Uterus (tissue), 3 donors: ENCODE measurements at regions not wholly inside any gene's neighbourhood (a gene's known extent, or its start where the extent isn't known, plus 50 kb on each side); places are given as distances from the start of the nearest gene placed in this dataset.

Experiments used
- DNase-seq, 2 donors: peaks; one replicate each; pipeline ENCODE4 v3.0.0-alpha.2; 2019 to 2020
- H3K27ac ChIP-seq, 2 donors: fragments of 200-600 bp; sonication (generic); 1 replicate in 1 of 2; 2 replicates in 1 of 2; pipeline ENCODE4 v1.5.1; 2016 to 2018
- H3K27me3 ChIP-seq, 2 donors: fragments of 200-600 bp; sonication (generic); one replicate each; pipeline ENCODE4 v1.5.1; 2018 to 2019; ENCODE audit warnings: control low read depth in 1 of 2
- H3K36me3 ChIP-seq, 2 donors: fragments of 200-600 bp; sonication (generic); one replicate each; pipeline ENCODE4 v1.5.1; 2019; ENCODE audit warnings: control low read depth in 1 of 2
- H3K4me1 ChIP-seq, 2 donors: fragments of 200-600 bp; sonication (generic); one replicate each; pipeline ENCODE4 v1.5.1; 2018 to 2019; ENCODE audit warnings: control low read depth in 1 of 2
- H3K4me3 ChIP-seq, 2 donors: fragments of 200-600 bp; sonication (generic); 1 replicate in 1 of 2; 2 replicates in 1 of 2; pipeline ENCODE4 v1.5.1; 2018 to 2019; ENCODE audit warnings: mild to moderate bottlenecking in 1 of 2
- H3K9me3 ChIP-seq, 2 donors: fragments of 200-600 bp; sonication (generic); one replicate each; pipeline ENCODE4 v1.5.1; 2019; ENCODE audit warnings: control low read depth in 1 of 2
- CTCF ChIP-seq, 4 experiments: fragments of 200-600 bp in 2 of 4; fragments of 450-650 bp in 2 of 4; sonication (generic) in 2 of 4; IDR thresholded peaks; one replicate each; pipeline ENCODE4 v1.5.1; 2016 to 2019; ENCODE audit warnings: antibody characterized with exemption in 4 of 4, mild to moderate bottlenecking in 2 of 4, moderate library complexity in 1 of 4
- POLR2A ChIP-seq, 2 donors: fragments of 450-650 bp; IDR thresholded peaks; one replicate each; pipeline ENCODE4 v1.6.1; 2016; ENCODE audit warnings: antibody characterized with exemption in 2 of 2, mild to moderate bottlenecking in 1 of 2, moderate library complexity in 1 of 2
- intact Hi-C: fragments of 100-400 bp; cut with DNase I; formaldehyde crosslinking; loops from one replicate; pipeline ENCODE4 v1.15.1; 2023; ENCODE audit warnings: low total_unique reads
- donor health status: DM: yes; HTN: yes; CAD: no.

- no peaks in the 10 kb centered on the region for H3K27me3 ChIP-seq
- no peak for DNase-seq
- no peak for TF ChIP-seq CTCF (IDR thresholded peaks at IDR 0.05)
- TF ChIP-seq POLR2A (IDR thresholded peaks at IDR 0.05), result no peak
- intact Hi-C loops, result no loop called here
- no peaks in the 10 kb centered on the region for H3K9me3 ChIP-seq
- H3K4me1 ChIP-seq, result no peaks in the 10 kb centered on the region
- H3K36me3 ChIP-seq, result no peaks in the 10 kb centered on the region
- no peak overlapping the region for H3K4me3 ChIP-seq
- peak overlapping the region in 1 of 2 donors; percentile 19 for H3K27ac ChIP-seq
Observed at GRCh38 chr20:24117383-24117782, 128.8 kb upstream of the GGTLC1 start.

GRCh38 chr20:24116611-24117010, 128.0 kb upstream of the GGTLC1 start:
- H3K27ac ChIP-seq, result no peak overlapping the region
- H3K36me3 ChIP-seq, result no peaks in the 10 kb centered on the region
- no peaks in the 10 kb centered on the region for H3K9me3 ChIP-seq
- no peak for DNase-seq
- no peaks in the 10 kb centered on the region for H3K4me1 ChIP-seq
- no peaks in the 10 kb centered on the region for H3K27me3 ChIP-seq
- TF ChIP-seq CTCF (IDR thresholded peaks at IDR 0.05), result no peak
- no peak for TF ChIP-seq POLR2A (IDR thresholded peaks at IDR 0.05)
- H3K4me3 ChIP-seq, result no peak overlapping the region
- intact Hi-C loops, result no loop called here

- no peaks in the 10 kb centered on the region for H3K9me3 ChIP-seq
- no peak for DNase-seq
- H3K27me3 ChIP-seq, result no peaks in the 10 kb centered on the region
- no peak overlapping the region for H3K27ac ChIP-seq
- intact Hi-C loops, result no loop called here
- TF ChIP-seq CTCF (IDR thresholded peaks at IDR 0.05), result no peak
- TF ChIP-seq POLR2A (IDR thresholded peaks at IDR 0.05), result no peak
- no peaks in the 10 kb centered on the region for H3K4me1 ChIP-seq
- no peak overlapping the region for H3K4me3 ChIP-seq
- no peaks in the 10 kb centered on the region for H3K36me3 ChIP-seq
Observed at GRCh38 chr20:24112360-24112759, 123.8 kb upstream of the GGTLC1 start.

GRCh38 chr20:24111858-24112257, 123.3 kb upstream of the GGTLC1 start:
- Histone ChIP-seq H3K27me3 (no peaks in the 10 kb centered on the region), H3K36me3 (no peaks in the 10 kb centered on the region), H3K4me3 (no peak overlapping the region), H3K27ac (no peak overlapping the region), H3K4me1 (no peaks in the 10 kb centered on the region), H3K9me3 (no peaks in the 10 kb centered on the region)
- no peak for DNase-seq
- TF ChIP-seq CTCF (IDR thresholded peaks at IDR 0.05), result no peak
- TF ChIP-seq POLR2A (IDR thresholded peaks at IDR 0.05), result no peak
- intact Hi-C loops, result no loop called here

GRCh38 chr20:24109537-24109936, 121.0 kb upstream of the GGTLC1 start:
- no peaks in the 10 kb centered on the region for H3K36me3 ChIP-seq
- H3K27me3 ChIP-seq, result no peaks in the 10 kb centered on the region
- H3K4me1 ChIP-seq, result no peaks in the 10 kb centered on the region
- TF ChIP-seq CTCF (IDR thresholded peaks at IDR 0.05), result no peak
- no peak for TF ChIP-seq POLR2A (IDR thresholded peaks at IDR 0.05)
- no peak for DNase-seq
- no peak overlapping the region for H3K27ac ChIP-seq
- intact Hi-C loops, result no loop called here
- H3K9me3 ChIP-seq, result no peaks in the 10 kb centered on the region
- no peak overlapping the region for H3K4me3 ChIP-seq
